Peyer's patch (tissue), 4 donors: ENCODE measurements at regions not wholly inside any gene's neighbourhood (a gene's known extent, or its start where the extent isn't known, plus 50 kb on each side); places are given as distances from the start of the nearest gene placed in this dataset.

ENCODE experiments used
- DNase-seq, 3 donors: peaks; one replicate each; pipeline ENCODE4 v3.0.0-alpha.2; 2017 to 2019
- H3K27ac ChIP-seq, 4 donors: fragments of 200-600 bp; sonication (generic); one replicate each; pipeline ENCODE4 v1.5.1; 2016 to 2019
- H3K27me3 ChIP-seq, 2 donors: fragments of 200-600 bp; sonication (generic); one replicate each; pipeline ENCODE4 v1.5.1; 2019
- H3K36me3 ChIP-seq, 3 donors: fragments of 200-600 bp; sonication (generic); one replicate each; pipeline ENCODE4 v1.5.1; 2016 to 2019
- H3K4me1 ChIP-seq, 4 donors: fragments of 200-600 bp; sonication (generic); one replicate each; pipeline ENCODE4 v1.5.1; 2016 to 2019
- H3K4me3 ChIP-seq, 4 donors: fragments of 200-600 bp; sonication (generic); 1 replicate in 3 of 4; 2 replicates in 1 of 4; pipeline ENCODE4 v1.5.1; 2016 to 2019; ENCODE audit warnings: mild to moderate bottlenecking in 1 of 4
- H3K9me3 ChIP-seq, 4 donors: fragments of 200-600 bp; sonication (generic); one replicate each; pipeline ENCODE4 v1.5.1; 2016 to 2019; ENCODE audit warnings: mild to moderate bottlenecking in 1 of 4
- CTCF ChIP-seq, 6 experiments: fragments of 450-650 bp in 4 of 6; fragments of 200-600 bp in 2 of 6; sonication (generic) in 1 of 6; IDR thresholded peaks; one replicate each; pipeline ENCODE4 v1.5.1; 2017 to 2019; ENCODE audit warnings: antibody characterized with exemption in 6 of 6, mild to moderate bottlenecking in 3 of 6, moderate library complexity in 1 of 6
- POLR2A ChIP-seq, 2 donors: fragments of 450-650 bp; IDR thresholded peaks; one replicate each; pipeline ENCODE4 v1.5.1; 2017; ENCODE audit warnings: antibody characterized with exemption in 2 of 2, mild to moderate bottlenecking in 2 of 2, moderate library complexity in 2 of 2

- Histone ChIP-seq H3K36me3 (no peaks in the 10 kb centered on the region), H3K27me3 (no peaks in the 10 kb centered on the region), H3K4me3 (no peak overlapping the region), H3K9me3 (no peaks in the 10 kb centered on the region), H3K27ac (no peak overlapping the region), H3K4me1 (no peaks in the 10 kb centered on the region)
- no peak for TF ChIP-seq POLR2A (IDR thresholded peaks at IDR 0.05)
- no peak for TF ChIP-seq CTCF (IDR thresholded peaks at IDR 0.05)
- no peak for DNase-seq
Measured at GRCh38 chr2:19708776-19709175, 193.0 kb downstream of the TTC32 start.

GRCh38 chr2:19706332-19706731, 195.5 kb downstream of the TTC32 start:
- no peak for DNase-seq
- no peak overlapping the region for H3K4me3 ChIP-seq
- no peaks in the 10 kb centered on the region for H3K27me3 ChIP-seq
- no peaks in the 10 kb centered on the region for H3K4me1 ChIP-seq
- no peak overlapping the region for H3K27ac ChIP-seq
- no peaks in the 10 kb centered on the region for H3K36me3 ChIP-seq
- no peak for TF ChIP-seq POLR2A (IDR thresholded peaks at IDR 0.05)
- TF ChIP-seq CTCF (IDR thresholded peaks at IDR 0.05) = no peak
- no peaks in the 10 kb centered on the region for H3K9me3 ChIP-seq

DNA sequence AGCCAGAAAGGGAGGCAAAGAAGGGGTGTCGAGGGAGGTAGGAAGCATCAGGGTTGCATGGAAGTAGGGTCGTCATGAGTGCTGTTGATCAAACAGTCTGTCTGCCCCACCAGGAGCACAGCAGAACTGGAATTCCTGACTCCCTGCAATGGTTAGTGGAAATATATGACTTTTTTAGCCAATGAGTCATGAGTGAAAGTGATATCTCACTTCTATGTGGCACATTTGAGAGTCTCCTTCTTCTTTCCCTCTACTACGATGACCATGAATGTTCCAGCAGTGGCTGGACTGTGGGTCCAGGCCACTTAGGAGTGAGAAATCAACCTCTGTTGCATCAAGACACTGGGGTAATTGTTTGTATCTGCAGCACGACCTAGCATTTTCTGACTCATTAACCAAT, 199.5 kb downstream of the TTC32 start:
- DNase-seq = no peak
- Histone ChIP-seq H3K27me3 (no peaks in the 10 kb centered on the region), H3K27ac (no peak overlapping the region), H3K36me3 (no peaks in the 10 kb centered on the region), H3K4me3 (no peak overlapping the region), H3K4me1 (no peaks in the 10 kb centered on the region), H3K9me3 (no peaks in the 10 kb centered on the region)
- TF ChIP-seq POLR2A (IDR thresholded peaks at IDR 0.05) = no peak
- TF ChIP-seq CTCF (IDR thresholded peaks at IDR 0.05) = no peak

DNA sequence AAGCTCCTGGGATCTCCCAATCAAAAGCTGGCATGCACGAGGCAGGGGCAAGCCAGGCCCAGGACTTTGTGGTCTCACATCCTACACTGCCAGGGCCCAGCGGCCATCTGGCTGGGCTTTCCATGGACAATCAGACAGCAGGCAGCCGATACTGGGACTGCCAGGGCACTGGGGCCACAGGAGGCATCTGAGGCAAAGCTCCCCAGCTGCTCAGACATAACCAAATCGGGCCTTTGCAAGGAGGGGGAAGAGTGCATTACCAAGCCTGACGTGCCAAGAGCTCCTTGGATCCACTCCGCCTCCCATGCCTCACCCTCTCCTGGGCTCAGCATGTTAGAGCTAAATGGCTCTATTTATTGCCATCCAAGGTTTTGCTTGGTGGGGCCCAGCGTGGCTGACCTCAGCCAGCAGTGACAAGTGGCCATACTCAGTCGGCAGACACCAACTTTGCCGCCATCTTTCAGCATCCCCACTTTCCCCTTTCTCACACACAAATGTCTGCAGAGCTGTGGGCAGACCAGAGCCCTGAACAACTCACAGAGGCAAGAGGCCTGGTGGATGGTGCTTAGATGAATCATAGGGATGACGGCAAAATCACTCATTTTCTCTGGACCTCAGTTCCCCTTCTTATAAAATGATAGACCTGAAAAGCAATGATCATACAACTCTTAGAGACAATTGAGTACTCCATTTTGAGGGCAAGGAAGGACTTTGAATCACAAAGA, 200.8 kb downstream of the TTC32 start:
- TF ChIP-seq CTCF (IDR thresholded peaks at IDR 0.05) = no peak
- TF ChIP-seq POLR2A (IDR thresholded peaks at IDR 0.05) = no peak
- no peaks in the 10 kb centered on the region for H3K36me3 ChIP-seq
- no peak for DNase-seq

GRCh38 chr2:19697131-19697530, 204.7 kb downstream of the TTC32 start:
- TF ChIP-seq CTCF (IDR thresholded peaks at IDR 0.05) (no peak), POLR2A (IDR thresholded peaks at IDR 0.05) (no peak)
- no peak overlapping the region for H3K27ac ChIP-seq

More for the DNA sequence above, 200.8 kb downstream of the TTC32 start:
- no peaks in the 10 kb centered on the region for H3K4me1 ChIP-seq
- H3K27ac ChIP-seq = no peak overlapping the region
- H3K4me3 ChIP-seq = no peak overlapping the region
- H3K27me3 ChIP-seq = no peaks in the 10 kb centered on the region
- H3K9me3 ChIP-seq = no peaks in the 10 kb centered on the region

DNA sequence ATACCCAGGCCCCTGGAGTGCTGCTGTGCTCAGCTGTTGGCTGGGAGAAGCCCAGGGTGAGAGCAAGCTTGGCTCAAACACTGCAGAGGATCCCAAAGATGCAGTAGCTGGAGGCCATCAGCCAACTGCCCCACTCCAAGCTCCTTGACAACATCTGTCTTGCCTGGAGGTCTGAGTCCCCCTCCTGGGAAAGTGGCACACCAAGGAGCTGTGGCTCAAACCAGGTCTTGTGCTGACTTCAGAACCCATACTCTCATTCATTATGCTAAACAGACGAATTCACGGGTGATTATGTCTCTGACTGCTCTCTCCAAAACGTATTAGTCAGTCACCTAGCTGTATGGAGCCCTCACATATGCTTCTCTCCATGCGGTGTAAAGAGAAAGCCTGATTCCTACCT, 206.1 kb downstream of the TTC32 start:
- DNase-seq = no peak
- Histone ChIP-seq H3K4me1 (no peaks in the 10 kb centered on the region), H3K27ac (no peak overlapping the region), H3K27me3 (no peaks in the 10 kb centered on the region), H3K36me3 (no peaks in the 10 kb centered on the region), H3K9me3 (no peaks in the 10 kb centered on the region), H3K4me3 (no peak overlapping the region)
- no peak for TF ChIP-seq CTCF (IDR thresholded peaks at IDR 0.05)
- no peak for TF ChIP-seq POLR2A (IDR thresholded peaks at IDR 0.05)

More at GRCh38 chr2:19697131-19697530, 204.7 kb downstream of the TTC32 start:
- DNase-seq = no peak
- H3K36me3 ChIP-seq = no peaks in the 10 kb centered on the region
- no peak overlapping the region for H3K4me3 ChIP-seq
- H3K27me3 ChIP-seq = no peaks in the 10 kb centered on the region
- no peaks in the 10 kb centered on the region for H3K4me1 ChIP-seq
- no peaks in the 10 kb centered on the region for H3K9me3 ChIP-seq
